ENCODE measurements at regions not wholly inside any gene's neighbourhood (a gene's known extent, or its start where the extent isn't known, plus 50 kb on each side); places are given as distances from the start of the nearest gene placed in this dataset.

GRCh38 chr5:3778000-3778550 lies 182.4 kb downstream of the IRX1 start:
- no peak overlapping the region for H3K4me3 ChIP-seq (ENCODE audit: control insufficient read depth, low read depth, low read length)
- no peak for TF ChIP-seq CTCF (IDR thresholded peaks at IDR 0.05; ENCODE audit: control insufficient read depth, insufficient read depth, low read depth, low read length, missing control alignments)
- DNase-seq (ENCODE audit: low read depth) = no peak

- no peak overlapping the region for H3K4me3 ChIP-seq (ENCODE audit: control insufficient read depth, low read depth, low read length)
- no peak for DNase-seq (ENCODE audit: low read depth)
- no peak for TF ChIP-seq CTCF (IDR thresholded peaks at IDR 0.05; ENCODE audit: control insufficient read depth, insufficient read depth, low read depth, low read length, missing control alignments)
Observed at GRCh38 chr5:3778945-3779344, 183.3 kb downstream of the IRX1 start.

DNA sequence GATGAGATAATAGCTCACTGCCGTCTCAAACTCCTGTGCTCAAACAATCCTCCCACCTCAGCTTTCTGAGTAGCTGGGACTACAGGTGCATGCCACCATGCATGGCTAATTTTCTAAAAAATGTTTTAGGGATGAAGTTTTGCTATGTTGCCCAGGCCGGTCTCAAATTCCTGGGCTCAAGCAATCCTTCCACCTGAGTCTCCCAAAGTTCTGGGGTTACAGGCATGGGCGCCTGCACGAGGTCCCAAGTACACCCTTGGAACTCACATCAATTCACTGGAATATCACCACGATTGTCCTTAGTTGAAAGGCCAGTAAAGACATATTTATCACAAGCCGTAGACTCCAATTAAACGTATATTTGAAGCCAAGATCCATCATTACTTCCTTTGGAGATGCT lies 184.6 kb downstream of the IRX1 start:
- no peak overlapping the region for H3K4me3 ChIP-seq (ENCODE audit: control insufficient read depth, low read depth, low read length)
- no peak for TF ChIP-seq CTCF (IDR thresholded peaks at IDR 0.05; ENCODE audit: control insufficient read depth, insufficient read depth, low read depth, low read length, missing control alignments)
- no peak for DNase-seq (ENCODE audit: low read depth)

- TF ChIP-seq CTCF (IDR thresholded peaks at IDR 0.05; ENCODE audit: control insufficient read depth, insufficient read depth, low read depth, low read length, missing control alignments) = no peak
- no peak for DNase-seq (ENCODE audit: low read depth)
- H3K4me3 ChIP-seq (ENCODE audit: control insufficient read depth, low read depth, low read length) = no peak overlapping the region
Observed at GRCh38 chr5:3780907-3781306, 185.3 kb downstream of the IRX1 start.

GRCh38 chr5:3784854-3785253 lies 189.2 kb downstream of the IRX1 start:
- H3K4me3 ChIP-seq (ENCODE audit: control insufficient read depth, low read depth, low read length) = no peak overlapping the region
- no peak for TF ChIP-seq CTCF (IDR thresholded peaks at IDR 0.05; ENCODE audit: control insufficient read depth, insufficient read depth, low read depth, low read length, missing control alignments)
- no peak for DNase-seq (ENCODE audit: low read depth)

GRCh38 chr5:3786165-3786564 lies 190.5 kb downstream of the IRX1 start:
- TF ChIP-seq CTCF (IDR thresholded peaks at IDR 0.05; ENCODE audit: control insufficient read depth, insufficient read depth, low read depth, low read length, missing control alignments) = no peak
- H3K4me3 ChIP-seq (ENCODE audit: control insufficient read depth, low read depth, low read length) = no peak overlapping the region
- no peak for DNase-seq (ENCODE audit: low read depth)

Measured in AG09309 (cell line).